ENCODE measurements at regions not wholly inside any gene's neighbourhood (a gene's known extent, or its start where the extent isn't known, plus 50 kb on each side); places are given as distances from the start of the nearest gene placed in this dataset.
"Not testable (repeated sequence)": the region's sequence is repeated elsewhere in the genome, so short reads cannot be mapped to it uniquely, and the experiment has no call there.

- intact Hi-C loops (cut with DNase I), result no loop called here
- DNase-seq (ENCODE audit: low spot score), result no peak
These were observed 768.6 kb downstream of the ZPLD1 start for GRCh38 chr3:103203441-103203840.

GRCh38 chr3:103210583-103210982 is 775.8 kb downstream of the ZPLD1 start:
- intact Hi-C loops (cut with DNase I), result no loop called here

GRCh38 chr3:103218146-103218545 is 783.3 kb downstream of the ZPLD1 start:
- intact Hi-C loops (cut with DNase I), result no loop called here

More at GRCh38 chr3:103210583-103210982, 775.8 kb downstream of the ZPLD1 start:
- DNase-seq (ENCODE audit: low spot score), result no peak

GRCh38 chr3:103218793-103219192 is 784.0 kb downstream of the ZPLD1 start:
- intact Hi-C loops (cut with DNase I), result no loop called here
- DNase-seq (ENCODE audit: low spot score), result no peak

More at GRCh38 chr3:103218146-103218545, 783.3 kb downstream of the ZPLD1 start:
- DNase-seq (ENCODE audit: low spot score), result no peak

GRCh38 chr3:103227651-103228050 is 792.8 kb downstream of the ZPLD1 start:
- DNase-seq (ENCODE audit: low spot score), result no peak
- intact Hi-C loops (cut with DNase I), result no loop called here

- intact Hi-C loops (cut with DNase I), result no loop called here
- DNase-seq (ENCODE audit: low spot score), result no peak
These were observed 812.6 kb downstream of the ZPLD1 start for GRCh38 chr3:103247459-103247858.

GRCh38 chr3:103254827-103255226 is 820.0 kb downstream of the ZPLD1 start:
- DNase-seq (ENCODE audit: low spot score); intact Hi-C loops (cut with DNase I): not testable (repeated sequence)

- DNase-seq (ENCODE audit: low spot score), result no peak
- intact Hi-C loops (cut with DNase I), result no loop called here
These were observed 834.5 kb downstream of the ZPLD1 start for GRCh38 chr3:103269287-103269686.

GRCh38 chr3:103271575-103271974 is 836.8 kb downstream of the ZPLD1 start:
- no peak for DNase-seq (ENCODE audit: low spot score)
- intact Hi-C loops (cut with DNase I), result no loop called here

GRCh38 chr3:103295974-103296570 is 861.3 kb downstream of the ZPLD1 start:
- intact Hi-C loops (cut with DNase I), result no loop called here
- no peak for DNase-seq (ENCODE audit: low spot score)

GRCh38 chr3:103297502-103297901 is 862.7 kb downstream of the ZPLD1 start:
- intact Hi-C loops (cut with DNase I); DNase-seq (ENCODE audit: low spot score): not testable (repeated sequence)

- DNase-seq (ENCODE audit: low spot score), result no peak
- intact Hi-C loops (cut with DNase I), result no loop called here
These were observed 871.3 kb downstream of the ZPLD1 start for GRCh38 chr3:103306104-103306503.

- DNase-seq (ENCODE audit: low spot score), result no peak
- intact Hi-C loops (cut with DNase I), result no loop called here
These were observed 874.1 kb downstream of the ZPLD1 start for GRCh38 chr3:103308921-103309320.

GRCh38 chr3:103319912-103320311 is 885.1 kb downstream of the ZPLD1 start:
- intact Hi-C loops (cut with DNase I), result no loop called here
- no peak for DNase-seq (ENCODE audit: low spot score)

- no peak for DNase-seq (ENCODE audit: low spot score)
- intact Hi-C loops (cut with DNase I), result no loop called here
These were observed 902.5 kb downstream of the ZPLD1 start for GRCh38 chr3:103337179-103337845.

- intact Hi-C loops (cut with DNase I), result no loop called here
- no peak for DNase-seq (ENCODE audit: low spot score)
These were observed 906.3 kb downstream of the ZPLD1 start for GRCh38 chr3:103341078-103341606.

- intact Hi-C loops (cut with DNase I), result no loop called here
- DNase-seq (ENCODE audit: low spot score), result no peak
These were observed 907.5 kb downstream of the ZPLD1 start for GRCh38 chr3:103342205-103342731.

GRCh38 chr3:103349760-103350159 is 914.9 kb downstream of the ZPLD1 start:
- intact Hi-C loops (cut with DNase I), result no loop called here
- DNase-seq (ENCODE audit: low spot score), result no peak

GRCh38 chr3:103365467-103365866 is 930.7 kb downstream of the ZPLD1 start:
- DNase-seq (ENCODE audit: low spot score), result no peak
- intact Hi-C loops (cut with DNase I), result no loop called here

- intact Hi-C loops (cut with DNase I), result no loop called here
- no peak for DNase-seq (ENCODE audit: low spot score)
These were observed 932.7 kb downstream of the ZPLD1 start for GRCh38 chr3:103367481-103367880.

- intact Hi-C loops (cut with DNase I), result no loop called here
- no peak for DNase-seq (ENCODE audit: low spot score)
These were observed 936.6 kb downstream of the ZPLD1 start for GRCh38 chr3:103371411-103371810.
